GM19035 (cell line): ENCODE measurements at regions not wholly inside any gene's neighbourhood (a gene's known extent, or its start where the extent isn't known, plus 50 kb on each side); places are given as distances from the start of the nearest gene placed in this dataset.

Experiments
- ATAC-seq: cut with Tn5 transposase; IDR thresholded peaks from one replicate; pipeline ENCODE4 v1.9.1; 2021; ENCODE audit not compliant: unreplicated experiment

GRCh38 chr2:20150110-20150706 is 74.7 kb downstream of the SDC1 start:
- ATAC-seq: no peak

- no peak for ATAC-seq
Observed at GRCh38 chr2:20149703-20150030, 75.3 kb downstream of the SDC1 start.

- no peak for ATAC-seq
Observed at GRCh38 chr2:20148923-20149702, 75.8 kb downstream of the SDC1 start.

- ATAC-seq: no peak
Observed at GRCh38 chr2:20148426-20148922, 76.5 kb downstream of the SDC1 start.

GRCh38 chr2:20147351-20147750 is 77.6 kb downstream of the SDC1 start:
- no peak for ATAC-seq

GRCh38 chr2:20146401-20146800 is 78.5 kb downstream of the SDC1 start:
- no peak for ATAC-seq

GRCh38 chr2:20145497-20146193 is 79.3 kb downstream of the SDC1 start:
- ATAC-seq: peak; percentile 82

- ATAC-seq: no peak
Observed at GRCh38 chr2:20144861-20145260, 80.1 kb downstream of the SDC1 start.

GRCh38 chr2:20144196-20144595 is 80.7 kb downstream of the SDC1 start:
- no peak for ATAC-seq

GRCh38 chr2:20143263-20143662 is 81.7 kb downstream of the SDC1 start:
- ATAC-seq: no peak

GRCh38 chr2:20141806-20142205 is 83.1 kb downstream of the SDC1 start:
- ATAC-seq: no peak

GRCh38 chr2:20141056-20141762 is 83.7 kb downstream of the SDC1 start:
- ATAC-seq: no peak

- no peak for ATAC-seq
Observed at GRCh38 chr2:20140321-20141055, 84.4 kb downstream of the SDC1 start.

GRCh38 chr2:20139407-20140172 is 85.3 kb downstream of the SDC1 start:
- ATAC-seq: no peak

- no peak for ATAC-seq
Observed at GRCh38 chr2:20138696-20139095, 86.2 kb downstream of the SDC1 start.

GRCh38 chr2:20137884-20138283 is 86.5 kb upstream of the LAPTM4A start:
- ATAC-seq: no peak

GRCh38 chr2:20137131-20137571 is 85.7 kb upstream of the LAPTM4A start:
- no peak for ATAC-seq

- ATAC-seq: no peak
Observed at GRCh38 chr2:20136149-20136548, 84.7 kb upstream of the LAPTM4A start.

GRCh38 chr2:20135631-20136050 is 84.2 kb upstream of the LAPTM4A start:
- ATAC-seq: peak; percentile 86

GRCh38 chr2:20132990-20133535 is 81.6 kb upstream of the LAPTM4A start:
- ATAC-seq: no peak
